SK-N-SH treated with all-trans-retinoic acid at 6 μM for 48 hours (cell line): ENCODE measurements at regions not wholly inside any gene's neighbourhood (a gene's known extent, or its start where the extent isn't known, plus 50 kb on each side); places are given as distances from the start of the nearest gene placed in this dataset.
A peak's percentile ranks its signal among the peaks of the same experiment; 100 is the strongest.

Experiments
- ATAC-seq: fragments of 200-7000 bp; cut with Tn5 transposase; 3 replicates; pipeline ENCODE4 v1.9.1; 2020; ENCODE audit warnings: mild to moderate bottlenecking, moderate library complexity
- ARNTL ChIP-seq: fragments of 450-650 bp; formaldehyde crosslinking; IDR thresholded peaks from 2 replicates; pipeline ENCODE4 v1.5.0; 2020; ENCODE audit warnings: low read depth, mild to moderate bottlenecking, moderate library complexity, borderline replicate concordance
- BACH2 ChIP-seq: fragments of 250-450 bp; sonication (Bioruptor Pico); IDR thresholded peaks from 2 replicates; pipeline ENCODE4 v1.9.0; 2021; ENCODE audit warnings: mild to moderate bottlenecking, borderline replicate concordance
- CREB5 ChIP-seq: fragments of 250-450 bp; sonication (Bioruptor Pico); IDR thresholded peaks from 2 replicates; pipeline ENCODE4 v1.5.1; 2020; ENCODE audit warnings: low read depth, mild to moderate bottlenecking, moderate library complexity
- CSDC2 ChIP-seq: fragments of 250-450 bp; sonication (Bioruptor Pico); IDR thresholded peaks from 2 replicates; pipeline ENCODE4 v1.5.0; 2020; ENCODE audit warnings: mild to moderate bottlenecking, moderate library complexity
- CSRNP3 ChIP-seq: fragments of 250-450 bp; sonication (Bioruptor Pico); IDR thresholded peaks from 2 replicates; pipeline ENCODE4 v1.5.1; 2021; ENCODE audit warnings: mild to moderate bottlenecking, moderate library complexity
- ESRRG ChIP-seq: fragments of 250-450 bp; sonication (Bioruptor Pico); IDR thresholded peaks from 2 replicates; pipeline ENCODE4 v1.6.1; 2021; ENCODE audit warnings: mild to moderate bottlenecking
- ISL1 ChIP-seq: fragments of 250-450 bp; sonication (Bioruptor Pico); IDR thresholded peaks from 2 replicates; pipeline ENCODE4 v2.1.2; 2022; ENCODE audit warnings: mild to moderate bottlenecking, moderate library complexity
- OSR1 ChIP-seq: fragments of 250-450 bp; sonication (Bioruptor Pico); IDR thresholded peaks from 2 replicates; pipeline ENCODE4 v1.8.0; 2022; ENCODE audit warnings: moderate library complexity, mild to moderate bottlenecking, inconsistent platforms
- POU6F1 ChIP-seq: fragments of 250-450 bp; sonication (Bioruptor Pico); IDR thresholded peaks from 2 replicates; pipeline ENCODE4 v1.8.0; 2021; ENCODE audit warnings: low read depth, mild to moderate bottlenecking, moderate library complexity, borderline replicate concordance
- PPARA ChIP-seq: fragments of 250-450 bp; sonication (Bioruptor Pico); IDR thresholded peaks from 2 replicates; pipeline ENCODE4 v1.5.0; 2020; ENCODE audit warnings: mild to moderate bottlenecking, borderline replicate concordance
- SNAI2 ChIP-seq: fragments of 250-450 bp; sonication (Bioruptor Pico); IDR thresholded peaks from 2 replicates; pipeline ENCODE4 v1.5.0; 2020; ENCODE audit warnings: mild to moderate bottlenecking, moderate library complexity
- TCF4 ChIP-seq: fragments of 250-450 bp; sonication (Bioruptor Pico); IDR thresholded peaks from 2 replicates; pipeline ENCODE4 v1.8.0; 2021; ENCODE audit warnings: mild to moderate bottlenecking, moderate library complexity, borderline replicate concordance
- TOX ChIP-seq: fragments of 250-450 bp; sonication (Bioruptor Pico); IDR thresholded peaks from 2 replicates; pipeline ENCODE4 v1.8.0; 2021; ENCODE audit warnings: mild to moderate bottlenecking, moderate library complexity, borderline replicate concordance
- TSHZ2 ChIP-seq: fragments of 250-450 bp; sonication (Bioruptor Pico); IDR thresholded peaks from 2 replicates; pipeline ENCODE4 v1.5.0; 2020; ENCODE audit warnings: mild to moderate bottlenecking, moderate library complexity
- ZC3H10 ChIP-seq: fragments of 250-450 bp; sonication (Bioruptor Pico); IDR thresholded peaks from 2 replicates; pipeline ENCODE4 v1.5.1; 2021; ENCODE audit warnings: mild to moderate bottlenecking, moderate library complexity
- ZFP3 ChIP-seq: fragments of 250-450 bp; sonication (Bioruptor Pico); IDR thresholded peaks from 2 replicates; pipeline ENCODE4 v1.5.0; 2020; ENCODE audit warnings: mild to moderate bottlenecking, moderate library complexity
- ZFP30 ChIP-seq: fragments of 450-650 bp; formaldehyde crosslinking; IDR thresholded peaks from 2 replicates; pipeline ENCODE4 v1.5.0; 2022; ENCODE audit warnings: mild to moderate bottlenecking, moderate library complexity
- ZNF565 ChIP-seq: fragments of 450-650 bp; formaldehyde crosslinking; conservative IDR thresholded peaks from 2 replicates; pipeline ENCODE4 v1.5.0; 2020; ENCODE audit warnings: low read depth, mild to moderate bottlenecking, moderate library complexity
- ZNF70 ChIP-seq: fragments of 450-650 bp; formaldehyde crosslinking; IDR thresholded peaks from 2 replicates; pipeline ENCODE4 v1.5.0; 2020; ENCODE audit warnings: mild to moderate bottlenecking, moderate library complexity
- ZNF8 ChIP-seq: fragments of 450-650 bp; formaldehyde crosslinking; IDR thresholded peaks from 2 replicates; pipeline ENCODE4 v1.5.0; 2020; ENCODE audit warnings: mild to moderate bottlenecking, moderate library complexity

GRCh38 chr15:81915990-81916389 is 129.8 kb downstream of the MEX3B start (continued):
- TF ChIP-seq TSHZ2 (CRISPR knock-in tag): no peak
- no peak for TF ChIP-seq ESRRG (CRISPR knock-in tag)
- TF ChIP-seq CREB5: no peak

GRCh38 chr15:81914734-81915256 is 131.0 kb downstream of the MEX3B start:
- TF ChIP-seq TOX (CRISPR knock-in tag) (no peak), TCF4 (CRISPR knock-in tag) (0 out of 2 replicates have a peak, but pooled peaks have one; percentile 25)
- ATAC-seq: peak; percentile 48; the same call in 1 of the 3 replicates

- TF ChIP-seq ZC3H10 (no peak), ISL1 (no peak), ZNF8 (CRISPR knock-in tag) (no peak), ZNF565 (CRISPR knock-in tag) (no peak), ARNTL (CRISPR knock-in tag) (no peak), TOX (CRISPR knock-in tag) (no peak), CSDC2 (CRISPR knock-in tag) (no peak), PPARA (CRISPR knock-in tag) (no peak), ESRRG (CRISPR knock-in tag) (no peak), TCF4 (CRISPR knock-in tag) (no peak), CSRNP3 (no peak), SNAI2 (CRISPR knock-in tag) (no peak), TSHZ2 (CRISPR knock-in tag) (no peak), ZFP3 (CRISPR knock-in tag) (no peak), BACH2 (CRISPR knock-in tag) (no peak), ZFP30 (CRISPR knock-in tag) (no peak)
- ATAC-seq: no peak; the same call in 2 of the 3 replicates
These were observed 131.5 kb downstream of the MEX3B start for GRCh38 chr15:81914333-81914732.

- peak; percentile 62 for ATAC-seq
- TF ChIP-seq CSRNP3: no peak
- peak; percentile 65 for TF ChIP-seq ISL1
- TF ChIP-seq BACH2 (CRISPR knock-in tag): no peak
- no peak for TF ChIP-seq ZFP30 (CRISPR knock-in tag)
- TF ChIP-seq ZNF70 (CRISPR knock-in tag): no peak
- no peak for TF ChIP-seq TCF4 (CRISPR knock-in tag)
- no peak for TF ChIP-seq ARNTL (CRISPR knock-in tag)
- TF ChIP-seq ZNF8 (CRISPR knock-in tag): no peak
- TF ChIP-seq SNAI2 (CRISPR knock-in tag): no peak
- TF ChIP-seq CSDC2 (CRISPR knock-in tag): 0 out of 2 replicates have a peak, but pooled peaks have one; percentile 37
- TF ChIP-seq ZNF565 (CRISPR knock-in tag): no peak
- no peak for TF ChIP-seq POU6F1 (CRISPR knock-in tag)
- TF ChIP-seq OSR1 (CRISPR knock-in tag): no peak
- no peak for TF ChIP-seq ZFP3 (CRISPR knock-in tag)
- TF ChIP-seq ESRRG (CRISPR knock-in tag): no peak
- TF ChIP-seq, all 23 proteins: peak for 2
These were observed 134.5 kb downstream of the MEX3B start for GRCh38 chr15:81911022-81911971.
